GM18867 (cell line): ENCODE measurements at regions not wholly inside any gene's neighbourhood (a gene's known extent, or its start where the extent isn't known, plus 50 kb on each side); places are given as distances from the start of the nearest gene placed in this dataset.
A peak's percentile ranks its signal among the peaks of the same experiment; 100 is the strongest.
"Not testable (repeated sequence)": the region's sequence is repeated elsewhere in the genome, so short reads cannot be mapped to it uniquely, and the experiment has no call there.

Source experiments
- ATAC-seq: cut with Tn5 transposase; IDR thresholded peaks from one replicate; pipeline ENCODE4 v1.9.1; 2021; ENCODE audit warnings: mild to moderate bottlenecking, moderate library complexity; ENCODE audit not compliant: unreplicated experiment

DNA sequence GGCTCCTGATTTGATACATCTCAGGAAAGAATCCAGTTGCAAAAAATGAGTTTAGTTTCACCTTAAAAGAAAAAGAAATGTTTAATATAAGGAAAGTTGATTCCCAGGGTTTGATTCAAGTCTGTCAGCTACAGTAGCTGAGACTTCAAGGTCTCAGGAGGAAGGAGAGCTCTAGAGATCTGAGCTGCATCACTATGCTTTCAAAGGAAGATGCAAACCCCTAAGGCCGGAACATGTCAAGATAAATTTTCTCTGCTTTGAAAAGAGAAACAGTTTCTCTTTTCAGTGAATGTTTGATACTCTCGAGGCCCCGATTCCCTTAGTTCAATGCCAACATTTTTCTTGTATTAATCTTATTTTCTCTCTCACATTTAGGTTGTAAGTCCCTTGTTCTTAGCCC is 128.6 kb downstream of the RGPD3 start:
- ATAC-seq = no peak

DNA sequence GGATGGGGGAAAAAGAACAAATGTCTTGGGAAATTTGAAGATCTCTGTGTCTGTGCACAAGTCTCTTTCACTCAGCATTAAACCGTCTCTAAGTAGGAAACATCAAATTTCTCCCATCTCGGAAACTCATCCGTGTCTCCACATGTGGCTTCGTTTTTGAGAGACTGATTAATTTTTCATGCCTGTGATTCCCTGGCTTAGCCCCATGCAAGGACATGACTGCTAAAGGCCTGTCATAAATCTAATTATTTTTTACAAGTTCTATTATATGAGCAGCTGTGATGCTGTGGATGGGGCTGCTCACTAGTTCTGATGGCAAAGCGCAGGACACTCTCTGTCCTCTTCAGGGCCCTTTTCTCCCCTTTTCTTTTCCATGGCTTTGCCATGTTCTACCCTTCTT is 129.1 kb downstream of the RGPD3 start:
- no peak for ATAC-seq

DNA sequence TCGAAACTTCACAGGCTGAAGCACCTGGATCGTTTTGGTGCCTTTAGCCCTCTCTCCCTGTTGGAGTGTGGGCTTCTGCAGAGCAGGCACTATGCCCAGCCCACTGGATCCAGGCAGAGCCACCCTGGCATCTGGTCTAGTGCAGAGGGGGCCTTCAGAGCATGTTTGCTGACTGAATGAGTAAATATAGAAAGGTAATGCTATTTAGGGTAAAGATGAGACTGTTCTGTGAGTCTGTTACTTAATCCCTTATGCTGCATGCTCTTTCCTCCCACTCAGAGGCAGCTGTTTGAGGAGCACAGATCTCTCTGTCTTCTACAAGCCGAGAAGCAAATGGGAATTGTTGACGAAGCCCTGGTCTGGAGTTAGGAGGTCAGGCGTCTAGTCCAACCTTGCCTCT is 130.2 kb downstream of the RGPD3 start:
- no peak for ATAC-seq

DNA sequence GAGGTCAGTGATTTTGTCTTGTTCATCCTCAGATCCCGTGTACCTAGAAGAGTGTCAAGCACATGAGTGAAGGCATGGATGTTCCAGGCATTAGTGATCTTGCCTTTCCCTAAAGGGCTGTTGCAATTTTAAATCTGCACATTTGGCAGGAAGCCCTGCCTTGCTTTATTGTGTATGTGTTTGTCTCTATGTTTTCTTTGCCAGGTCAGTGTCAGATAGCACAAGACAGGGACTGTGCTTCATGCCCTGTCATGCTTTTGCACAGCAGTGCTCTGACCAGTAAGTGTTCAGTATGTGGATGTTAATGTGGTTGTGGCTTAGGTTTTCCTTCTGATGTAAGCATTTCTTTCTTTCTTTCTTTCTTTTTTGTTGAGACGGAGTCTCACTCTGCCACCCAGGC is 131.5 kb downstream of the RGPD3 start:
- ATAC-seq = no peak

DNA sequence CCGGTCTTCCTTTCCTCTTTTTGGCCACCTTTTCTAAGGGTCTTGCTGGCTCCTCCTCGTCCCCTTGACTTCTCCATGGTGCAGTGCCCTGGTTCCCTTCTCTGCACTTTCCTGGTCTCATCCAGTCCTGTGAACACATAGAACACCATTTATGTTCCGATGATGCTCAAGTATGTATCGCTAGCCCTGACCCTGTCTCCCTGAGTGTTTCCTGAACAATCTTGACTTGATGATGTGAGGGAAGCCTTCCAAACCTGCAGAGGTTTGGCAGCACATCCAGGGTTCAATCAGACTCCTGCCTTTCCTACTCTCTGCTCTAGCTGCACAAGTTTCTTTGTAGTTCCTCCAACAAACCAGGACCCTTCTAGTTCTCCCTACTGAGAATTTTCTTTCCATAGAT is 132.1 kb downstream of the RGPD3 start:
- ATAC-seq = no peak

DNA sequence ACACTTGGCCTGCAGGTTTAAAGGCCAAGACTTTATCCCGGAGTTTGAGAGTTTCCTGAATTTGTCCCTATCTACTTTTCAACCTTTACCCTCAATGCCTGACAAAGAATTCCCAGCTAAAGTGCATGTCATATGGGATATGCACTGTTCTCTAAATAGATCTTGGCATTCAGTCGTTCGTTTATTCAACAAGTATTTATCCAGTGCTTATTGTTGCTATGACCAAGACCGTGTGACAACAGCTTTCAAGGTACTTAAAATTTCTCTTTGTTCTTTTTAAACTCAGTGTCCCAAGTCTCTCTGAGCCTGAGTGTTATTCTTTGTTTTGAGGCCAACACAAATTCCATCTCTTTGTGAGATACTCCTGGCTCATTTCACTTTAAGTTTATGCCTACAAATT is 133.4 kb downstream of the RGPD3 start:
- ATAC-seq = no peak

DNA sequence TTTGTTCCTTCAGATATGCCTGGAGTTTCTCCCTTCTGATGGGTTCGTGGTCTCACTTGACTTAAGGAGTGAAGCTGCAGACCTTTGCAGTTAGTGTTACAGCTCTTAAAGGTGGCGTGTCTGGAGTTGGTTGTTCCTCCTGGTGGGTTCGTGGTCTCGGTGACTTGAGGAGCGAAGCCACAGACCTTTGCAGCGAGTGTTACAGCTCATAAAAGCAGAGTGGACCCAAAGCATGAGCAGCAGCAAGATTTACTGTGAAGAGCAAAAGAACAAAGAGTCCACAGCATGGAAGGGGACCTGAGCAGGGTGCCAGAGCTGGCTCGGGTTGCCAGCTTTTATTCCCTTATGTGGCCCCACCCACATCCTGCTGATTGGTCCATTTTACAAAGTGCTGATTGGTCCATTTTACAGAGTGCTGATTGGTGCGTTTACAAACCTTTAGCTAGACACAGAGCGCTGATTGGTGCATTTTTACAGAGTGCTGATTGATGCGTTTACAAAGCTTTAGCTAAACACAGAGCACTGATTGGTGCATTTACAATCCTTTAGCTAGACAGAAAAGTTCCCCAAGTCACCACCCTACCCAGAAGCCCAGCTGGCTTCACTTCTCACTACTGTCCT is 134.8 kb downstream of the RGPD3 start:
- not testable (repeated sequence) for ATAC-seq

DNA sequence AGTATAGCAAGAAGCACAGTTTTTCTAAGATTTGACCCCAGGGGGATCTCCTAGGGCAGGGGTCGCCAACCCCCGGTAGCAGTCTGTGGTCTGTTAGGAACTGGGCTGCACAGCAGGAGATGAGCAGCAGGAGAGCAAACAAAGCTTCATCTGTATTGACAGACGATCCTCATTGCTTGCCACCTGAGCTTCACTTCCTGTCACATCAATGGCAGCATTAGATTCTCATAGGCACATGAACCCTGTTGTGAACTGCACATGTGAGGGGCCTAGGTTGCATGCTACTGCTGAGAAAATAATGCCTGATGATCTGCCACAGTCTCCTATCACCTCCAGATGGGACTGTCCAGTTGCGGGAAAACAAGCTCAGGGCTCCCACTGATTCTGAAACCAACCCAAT is 136.2 kb downstream of the RGPD3 start:
- ATAC-seq = no peak

DNA sequence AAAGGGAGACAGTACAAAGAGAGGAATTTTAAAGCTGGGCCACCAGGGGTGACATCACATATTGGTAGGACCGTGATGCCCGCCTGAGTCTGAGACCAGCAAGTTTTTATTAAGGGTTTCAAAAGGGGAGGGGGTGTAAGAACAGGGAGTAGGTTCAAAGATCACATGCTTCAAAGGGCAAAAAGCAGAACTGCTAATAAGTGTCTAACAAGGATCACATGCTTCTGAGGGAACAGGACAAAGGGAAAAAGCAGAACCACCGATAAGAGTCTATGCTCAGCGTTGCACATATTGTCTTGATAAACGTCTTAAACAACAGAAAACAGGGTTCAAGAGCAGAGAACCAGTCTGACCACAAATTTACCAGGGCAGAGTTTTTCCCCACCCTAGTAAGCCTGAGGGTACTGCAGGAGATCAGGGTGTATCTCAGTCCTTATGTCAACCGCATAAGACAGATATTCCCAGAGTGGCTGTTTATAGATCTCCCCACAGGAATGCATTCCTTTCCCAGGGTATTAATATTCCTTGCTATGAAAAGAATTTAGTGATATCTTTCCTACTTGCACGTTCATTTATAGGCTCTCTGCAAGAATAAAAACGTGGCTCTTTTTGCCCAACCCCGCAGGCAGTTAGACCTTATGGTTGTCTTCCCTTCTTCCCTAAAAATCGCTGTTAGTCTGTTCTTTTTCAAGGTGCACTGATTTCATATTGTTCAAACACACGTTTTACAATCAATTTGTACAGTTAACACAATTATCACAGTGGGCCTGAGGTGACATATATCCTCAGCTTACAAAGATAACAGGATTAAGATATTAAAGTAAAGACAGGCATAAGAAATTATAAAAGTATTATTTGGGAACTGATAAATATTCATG is 136.5 kb upstream of the UXS1 start:
- not testable (repeated sequence) for ATAC-seq

DNA sequence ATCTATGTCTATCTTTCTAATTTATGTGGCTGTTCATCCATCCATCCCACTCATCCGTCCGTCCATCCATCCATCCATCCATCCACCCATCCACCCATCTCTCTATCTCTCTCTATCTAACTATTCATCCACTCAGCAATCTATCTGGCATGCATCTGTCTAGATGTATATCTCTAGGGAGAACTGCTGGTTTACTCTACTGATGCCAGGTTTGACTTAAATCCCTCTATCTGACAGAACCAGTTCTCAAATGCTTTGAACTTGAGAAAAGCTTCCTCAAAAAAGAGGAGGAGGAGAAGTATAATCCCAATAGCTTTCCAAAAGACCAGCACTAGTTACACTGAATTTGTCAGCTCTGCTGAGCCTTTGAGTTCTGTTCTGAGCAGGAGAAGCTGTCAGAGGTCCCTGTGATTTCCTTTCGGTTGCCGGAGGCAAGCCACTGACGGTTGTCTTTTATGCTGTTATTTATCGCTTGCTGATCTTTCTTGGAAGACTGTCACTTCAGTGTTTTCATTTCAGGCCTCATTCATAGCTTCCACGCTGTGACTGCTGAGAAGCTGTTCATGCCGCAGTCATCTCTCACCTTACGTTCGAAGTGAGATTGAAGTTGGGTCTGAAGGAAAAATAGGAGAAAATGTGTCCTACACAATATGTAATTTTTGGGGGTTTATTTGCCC is 129.4 kb upstream of the UXS1 start:
- ATAC-seq = no peak

DNA sequence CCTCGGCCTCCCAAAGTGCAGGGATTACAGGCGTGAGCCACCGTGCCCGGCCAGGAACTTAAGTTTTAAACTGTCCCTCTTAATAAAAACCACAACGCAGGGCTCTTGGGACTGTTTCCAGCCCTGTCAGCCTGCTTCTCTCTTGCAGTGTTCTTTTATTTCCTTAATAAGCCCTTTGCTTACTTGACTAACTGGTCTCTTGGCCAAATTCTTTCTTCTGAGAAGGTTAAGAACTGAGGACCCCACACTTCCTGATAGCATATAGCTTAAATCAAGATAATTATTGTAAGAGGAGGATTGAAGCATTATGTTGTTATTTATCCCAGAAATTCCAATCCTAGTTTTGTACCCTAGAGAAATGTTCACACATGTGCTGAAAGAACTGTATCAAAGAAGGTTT is 128.2 kb upstream of the UXS1 start:
- no peak for ATAC-seq

DNA sequence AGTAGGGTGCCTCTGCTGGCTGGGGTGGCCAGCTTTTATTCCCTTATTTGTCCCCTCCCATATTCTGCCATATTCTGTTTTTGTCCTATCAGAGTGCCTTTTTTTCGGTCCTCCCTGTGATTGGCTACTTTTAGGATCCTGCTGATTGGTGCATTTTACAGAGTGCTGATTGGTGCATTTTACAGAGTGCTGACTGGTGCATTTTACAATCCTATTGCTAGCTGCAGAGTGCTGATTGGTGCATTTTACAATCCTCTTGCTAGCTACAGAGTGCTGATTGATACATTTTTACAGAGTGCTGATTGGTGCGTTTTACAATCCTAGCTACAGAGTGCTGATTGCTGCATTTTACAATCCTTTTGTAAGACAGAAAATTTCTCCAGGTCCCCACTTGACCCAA is 126.3 kb upstream of the UXS1 start:
- ATAC-seq = not testable (repeated sequence)

DNA sequence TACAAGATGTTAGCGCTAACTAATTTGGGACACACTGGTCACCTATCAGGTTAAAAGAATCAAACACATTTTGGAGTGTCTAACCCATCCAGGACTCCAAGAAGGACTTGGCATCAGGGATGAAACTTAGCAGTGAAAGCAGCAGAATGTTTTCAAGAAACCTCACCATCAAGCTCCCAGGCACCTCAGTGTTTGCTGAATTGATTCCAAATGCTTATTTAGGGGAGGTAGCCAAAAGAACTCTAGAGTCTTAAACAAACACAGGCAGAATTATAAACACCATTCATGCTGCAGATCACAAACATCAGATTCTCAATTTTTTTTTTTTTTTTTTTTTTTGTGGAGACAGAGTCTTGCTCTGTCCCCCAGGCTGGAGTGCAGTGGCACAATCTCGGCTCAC is 122.8 kb upstream of the UXS1 start:
- ATAC-seq = no peak

DNA sequence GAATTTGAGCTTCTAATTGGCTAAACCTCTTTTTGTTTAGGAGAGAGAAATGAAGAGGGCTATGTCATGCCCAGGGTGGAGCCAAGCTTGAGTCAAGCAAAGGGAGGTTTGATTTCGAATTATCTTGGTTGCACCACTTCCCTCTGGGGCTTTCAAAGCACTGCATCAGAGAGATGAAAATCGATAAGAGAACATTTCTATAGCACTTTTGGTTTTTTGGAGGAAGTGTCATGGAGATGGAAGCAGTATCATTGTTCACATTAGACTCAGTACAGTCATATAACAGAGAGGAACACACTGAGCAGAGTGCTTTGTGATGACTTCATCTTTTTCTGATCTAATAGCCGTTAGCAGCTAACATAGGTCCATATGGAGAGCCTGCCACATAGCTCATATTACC is 120.3 kb upstream of the UXS1 start:
- ATAC-seq = no peak

DNA sequence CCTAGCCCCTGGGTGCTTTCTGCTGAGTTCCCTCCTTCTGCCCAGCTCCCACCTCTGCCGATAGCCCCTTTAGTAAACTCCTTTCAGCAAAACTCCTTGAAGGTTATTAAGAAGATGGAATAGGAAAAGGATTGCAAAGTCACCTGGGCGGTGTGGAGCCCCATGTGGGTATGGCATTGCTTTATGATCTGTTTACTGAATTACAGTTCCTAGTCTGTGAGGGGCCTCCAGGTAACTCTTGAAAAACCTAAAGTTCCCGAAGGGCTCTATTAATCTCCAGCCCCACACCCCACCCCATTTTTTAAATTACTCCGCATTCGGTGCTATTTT is 116.9 kb upstream of the UXS1 start:
- ATAC-seq = no peak

DNA sequence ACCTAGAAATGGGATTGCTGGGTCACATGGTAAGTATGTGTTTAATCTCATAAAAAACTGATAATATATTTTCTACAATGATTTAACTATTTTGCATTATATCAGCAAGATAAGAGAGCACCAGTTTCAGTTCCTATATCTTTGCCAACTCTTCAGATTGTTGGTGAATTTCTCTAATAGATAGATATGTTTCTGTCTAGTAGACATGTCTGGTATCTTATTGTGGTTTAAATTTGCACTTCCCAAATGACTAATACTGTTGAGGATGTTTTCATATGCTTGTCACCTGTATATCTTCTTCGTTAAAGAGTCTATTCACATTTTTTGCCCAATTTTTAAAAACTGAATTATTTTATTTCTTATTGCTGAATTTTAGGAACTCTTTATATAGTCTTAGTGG is 113.8 kb upstream of the UXS1 start:
- peak; percentile 73 for ATAC-seq

DNA sequence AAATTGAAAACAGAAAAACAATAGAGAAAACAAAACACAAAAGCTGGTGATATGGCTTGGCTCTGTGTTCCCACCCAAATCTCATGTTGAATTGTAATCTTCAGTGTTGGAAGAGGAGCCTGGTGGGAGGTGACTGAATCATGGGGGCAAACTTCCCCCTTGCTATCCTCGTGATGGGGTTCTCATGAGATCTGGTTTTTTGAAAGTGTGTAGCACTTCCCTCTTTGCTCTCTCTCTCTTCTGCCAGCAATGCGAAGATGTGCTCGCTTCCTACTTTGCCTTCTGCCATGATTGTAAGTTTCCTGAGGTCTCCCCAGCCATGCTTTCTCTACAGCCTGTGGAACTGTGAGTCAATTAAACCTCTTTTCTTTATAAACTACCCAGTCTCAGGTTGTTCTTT is 112.3 kb upstream of the UXS1 start:
- no peak for ATAC-seq

DNA sequence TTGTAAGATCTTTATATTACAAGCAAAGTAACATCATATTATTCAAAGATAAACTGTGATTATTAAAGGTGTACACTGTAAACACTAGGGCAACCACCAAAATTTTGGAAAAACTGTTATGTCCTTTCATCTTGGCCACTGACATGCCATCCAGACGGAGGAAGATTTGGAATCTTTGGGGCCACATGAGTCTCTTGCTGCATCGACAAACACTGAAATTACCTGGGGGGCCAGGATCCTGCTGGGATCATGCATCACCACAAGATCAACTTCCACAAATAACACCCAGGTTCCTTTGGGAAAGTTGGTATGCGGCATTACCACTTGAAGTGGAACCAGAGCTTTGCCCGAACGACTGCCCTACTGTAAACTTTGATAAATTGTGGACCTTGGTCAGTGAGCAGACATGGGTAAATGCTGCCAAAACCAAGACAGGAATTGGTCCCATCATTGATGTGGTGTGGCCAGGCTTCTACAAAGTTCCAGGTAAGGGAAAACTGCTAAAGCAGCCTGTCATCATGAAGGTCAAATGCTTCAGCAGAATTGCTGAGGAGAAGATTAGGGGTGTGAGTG is 110.6 kb upstream of the UXS1 start:
- ATAC-seq = no peak

DNA sequence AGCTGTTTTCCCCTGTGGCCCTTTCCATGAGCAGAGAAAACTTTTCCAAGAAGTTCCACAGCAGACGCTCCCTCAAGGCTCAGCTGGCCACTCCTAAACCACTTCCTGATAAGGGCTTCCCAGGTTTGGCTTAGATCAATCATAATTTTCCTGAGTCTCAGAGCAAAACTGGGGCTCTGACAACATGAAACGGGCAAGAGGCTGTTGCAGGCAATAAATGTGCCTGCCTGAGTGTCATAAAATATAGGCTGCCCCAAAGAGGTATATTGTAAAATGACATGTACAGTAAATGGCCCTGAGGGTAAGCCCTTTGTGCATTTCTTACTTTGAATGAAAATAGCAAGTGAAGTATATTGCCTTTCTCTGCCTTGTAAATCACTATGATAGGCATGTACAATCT is 105.6 kb upstream of the UXS1 start:
- no peak for ATAC-seq

DNA sequence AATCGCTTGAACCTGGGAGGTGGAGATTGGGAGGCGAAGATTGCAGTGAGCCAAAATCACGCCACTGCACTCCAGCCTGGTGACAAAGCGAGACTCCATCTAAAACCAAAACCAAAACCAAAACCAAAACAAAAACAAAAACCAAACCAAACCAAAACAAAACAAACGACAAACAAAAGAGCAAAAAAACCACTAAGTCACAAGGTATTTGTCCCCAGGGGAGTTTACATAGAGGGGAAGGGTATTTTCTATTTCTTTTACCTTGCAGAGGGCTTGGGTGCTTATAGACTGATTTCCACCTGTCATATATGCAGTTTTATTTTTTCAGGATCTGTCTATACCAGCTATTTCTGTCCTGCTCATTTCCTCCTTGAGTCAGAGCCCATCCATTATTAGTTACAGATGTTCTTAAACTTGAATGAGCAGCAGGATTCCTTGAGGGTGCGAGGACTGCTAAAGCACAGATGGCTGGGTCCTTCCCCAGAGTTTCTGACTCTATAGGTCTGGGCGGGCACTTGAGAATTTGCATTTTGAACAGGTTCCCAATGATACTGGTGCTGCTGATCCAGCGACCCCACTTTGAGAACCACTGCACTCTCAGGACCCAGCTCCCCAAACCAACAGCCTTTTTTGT is 102.2 kb upstream of the UXS1 start:
- ATAC-seq = no peak

DNA sequence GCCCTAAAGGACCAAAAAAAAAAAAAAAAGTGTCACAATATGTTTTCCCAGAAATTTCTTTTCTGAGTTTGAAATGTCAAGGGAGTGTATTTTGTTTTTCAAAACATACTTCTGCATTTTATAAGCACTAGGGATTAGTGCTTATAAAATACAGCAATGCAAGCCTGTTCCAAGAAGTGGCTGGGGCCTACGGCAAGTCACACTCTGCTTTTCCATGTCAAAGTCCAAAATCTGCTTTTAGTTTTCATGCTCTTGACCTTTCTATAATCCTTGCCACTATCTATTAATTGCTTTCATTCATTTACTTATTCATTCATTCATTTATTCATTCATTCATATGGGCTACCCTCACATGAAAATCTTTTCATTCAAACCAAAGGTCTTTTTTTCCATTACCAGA is 100.1 kb upstream of the UXS1 start:
- no peak for ATAC-seq
